Glomerular endothelial cell (primary cell): ENCODE measurements at regions not wholly inside any gene's neighbourhood (a gene's known extent, or its start where the extent isn't known, plus 50 kb on each side); places are given as distances from the start of the nearest gene placed in this dataset.

Experiments
- DNase-seq: peaks from one replicate; pipeline ENCODE4 v3.0.0-alpha.2; 2011; ENCODE audit warnings: low read depth, low spot score; ENCODE audit errors: extremely low read depth

- no peak for DNase-seq
These were observed 193.5 kb downstream of the TEX29 start for GRCh38 chr13:111513766-111514609.

- no peak for DNase-seq
These were observed 194.3 kb downstream of the TEX29 start for GRCh38 chr13:111514610-111515306.

DNA sequence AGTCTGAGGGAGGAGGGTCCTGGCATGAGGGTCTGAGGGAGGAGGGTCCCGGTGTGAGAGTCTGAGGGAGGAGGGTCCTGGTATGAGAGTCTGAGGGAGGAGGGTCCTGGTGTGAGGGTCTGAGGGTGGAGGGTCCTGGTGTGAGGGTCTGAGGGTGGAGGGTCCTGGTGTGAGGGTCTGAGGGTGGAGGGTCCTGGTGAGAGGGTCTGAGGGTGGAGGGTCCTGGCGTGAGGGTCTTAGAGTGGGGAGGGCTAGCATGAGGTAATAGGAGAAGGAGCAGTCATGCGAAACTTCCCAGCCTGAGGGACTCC lies 194.8 kb downstream of the TEX29 start:
- DNase-seq: no peak

DNA sequence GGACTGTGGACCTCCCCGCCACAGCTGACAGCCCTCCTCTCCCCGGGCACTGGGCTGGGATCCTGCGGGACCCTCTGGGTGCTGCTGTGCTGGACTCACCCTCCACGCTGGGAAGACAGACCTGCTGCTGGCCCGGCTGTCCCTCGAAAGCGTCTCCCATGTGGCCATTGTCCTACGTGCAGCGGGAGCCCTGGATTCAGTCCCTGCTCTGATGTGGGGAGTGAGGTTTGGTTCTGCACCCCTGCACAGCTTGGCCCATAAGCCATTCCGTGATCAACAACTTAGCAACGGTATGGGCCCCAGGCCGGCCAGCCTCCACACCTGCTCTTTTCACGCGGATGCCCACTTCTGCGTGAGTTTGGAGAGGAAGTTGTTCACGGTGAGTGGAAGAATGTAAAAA lies 195.2 kb downstream of the TEX29 start:
- no peak for DNase-seq

DNA sequence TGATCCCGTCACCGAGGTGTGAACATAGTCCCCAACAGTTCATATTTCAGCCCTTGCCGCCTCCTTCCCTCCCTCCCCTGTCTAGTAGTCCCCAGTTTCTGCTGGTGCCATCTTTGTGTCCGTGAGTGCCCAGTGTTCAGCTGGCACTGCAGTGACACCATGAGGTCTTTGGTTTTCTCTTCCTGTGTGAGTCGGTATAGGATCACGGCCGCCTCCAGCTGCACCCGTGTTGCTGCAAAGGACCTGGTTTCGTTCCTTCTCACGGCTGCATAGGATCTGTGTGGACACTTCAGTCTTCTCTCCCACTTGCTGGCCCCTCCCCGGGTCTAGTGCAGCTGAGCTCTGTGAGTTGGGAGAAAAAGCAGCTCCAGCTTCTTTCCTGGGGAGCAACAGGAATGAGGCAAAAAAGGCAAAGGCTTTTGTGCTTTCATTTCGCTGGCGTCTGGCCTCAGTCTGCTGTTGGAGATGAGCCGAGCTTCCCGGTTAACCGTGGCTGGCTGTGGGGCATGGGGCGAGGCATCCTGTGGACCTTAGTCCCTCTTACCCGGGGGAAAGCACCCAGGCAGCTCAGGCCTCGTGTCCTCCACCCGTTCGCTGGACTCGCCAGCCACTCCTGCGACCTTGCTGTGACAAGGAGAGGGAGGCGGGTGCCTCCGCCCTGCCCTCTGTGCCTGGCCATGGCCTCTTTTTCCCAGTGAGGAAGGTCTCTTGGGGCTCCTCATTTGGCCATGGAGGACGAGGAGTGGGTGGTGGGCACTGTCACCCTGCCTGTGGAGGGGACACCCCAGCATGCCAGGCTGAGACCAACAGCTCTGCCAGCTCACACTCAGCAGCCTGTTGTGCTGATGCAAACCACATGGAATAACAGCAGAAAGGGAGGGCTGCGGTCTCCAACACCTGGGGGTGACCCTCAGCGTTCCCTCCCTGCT lies 196.5 kb downstream of the TEX29 start:
- no peak for DNase-seq

DNA sequence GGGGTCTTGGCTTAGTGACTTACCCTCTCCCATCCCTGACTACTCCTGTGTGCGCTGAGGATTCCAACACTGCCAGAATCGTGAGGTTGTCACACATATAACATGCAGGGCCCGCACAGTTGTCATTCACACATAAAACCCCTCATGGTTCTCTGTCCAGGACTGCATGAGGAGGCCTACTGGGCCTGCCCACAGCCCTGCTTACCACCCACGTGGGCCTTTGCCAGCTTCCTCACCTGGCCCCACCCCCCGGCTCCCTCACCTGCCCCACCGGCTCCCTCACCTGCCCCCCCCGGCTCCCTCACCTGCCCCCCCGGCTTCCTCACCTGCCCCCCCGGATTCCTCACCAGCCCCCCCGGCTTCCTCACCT lies 197.2 kb downstream of the TEX29 start:
- DNase-seq: no peak

GRCh38 chr13:111518161-111518792 lies 197.8 kb downstream of the TEX29 start:
- no peak for DNase-seq

DNA sequence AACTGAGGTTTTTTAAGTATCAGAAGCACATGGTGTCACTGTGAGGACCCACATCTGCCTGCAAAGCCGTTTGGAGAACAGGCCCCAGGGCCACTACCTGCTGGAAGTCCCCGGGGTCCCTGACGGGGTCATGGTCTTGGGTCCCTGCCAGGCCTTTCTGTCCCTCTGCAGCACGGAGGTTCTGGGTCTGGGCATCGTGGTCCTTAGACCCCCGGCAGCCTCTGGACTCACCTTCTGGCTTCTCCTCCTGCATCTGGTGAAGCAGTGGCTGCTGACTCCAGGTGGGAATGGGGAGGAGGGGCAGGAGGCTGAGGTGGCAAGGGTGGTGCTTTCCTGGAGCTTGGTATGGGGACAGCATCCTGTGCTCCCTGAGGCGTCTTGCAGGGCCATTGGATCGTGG lies 198.6 kb downstream of the TEX29 start:
- no peak for DNase-seq

GRCh38 chr13:111519490-111520170 lies 199.2 kb downstream of the TEX29 start:
- DNase-seq: no peak

GRCh38 chr13:111521030-111521429 lies 200.6 kb downstream of the TEX29 start:
- DNase-seq: no peak

GRCh38 chr13:111521691-111522229 lies 201.3 kb downstream of the TEX29 start:
- DNase-seq: no peak

DNA sequence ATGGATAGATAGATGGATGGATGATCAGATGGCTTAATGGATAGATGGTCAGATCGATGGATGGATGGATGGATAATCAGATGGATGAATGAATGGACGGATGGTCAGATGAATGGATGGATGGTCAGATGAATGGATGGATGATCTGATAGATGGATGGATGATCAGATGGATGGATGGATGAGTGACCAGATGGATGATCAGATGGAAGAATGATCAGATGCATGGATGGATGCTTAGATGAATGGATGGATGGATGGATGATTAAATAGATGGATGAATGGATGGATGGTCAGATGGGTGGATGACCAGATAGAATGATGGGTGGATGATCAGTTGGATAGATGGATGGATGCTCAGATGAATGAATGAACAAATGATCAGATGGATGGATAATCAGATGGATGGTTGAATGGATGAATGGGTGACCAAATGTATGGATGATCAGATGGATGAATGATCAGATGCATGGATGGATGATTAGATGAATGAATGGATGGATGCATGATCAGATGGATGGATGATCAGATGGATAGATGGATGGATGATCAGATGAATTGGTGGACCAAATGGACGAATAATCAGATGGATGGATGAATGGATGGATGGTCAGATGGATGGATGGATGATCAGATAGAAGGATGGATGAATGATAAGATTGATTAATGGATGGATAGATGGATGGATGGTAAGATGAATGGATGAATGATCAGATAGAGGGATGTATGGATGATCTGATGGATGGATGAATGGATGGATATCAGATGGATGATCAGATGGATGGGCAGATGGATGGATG lies 205.1 kb downstream of the TEX29 start:
- no peak for DNase-seq

DNA sequence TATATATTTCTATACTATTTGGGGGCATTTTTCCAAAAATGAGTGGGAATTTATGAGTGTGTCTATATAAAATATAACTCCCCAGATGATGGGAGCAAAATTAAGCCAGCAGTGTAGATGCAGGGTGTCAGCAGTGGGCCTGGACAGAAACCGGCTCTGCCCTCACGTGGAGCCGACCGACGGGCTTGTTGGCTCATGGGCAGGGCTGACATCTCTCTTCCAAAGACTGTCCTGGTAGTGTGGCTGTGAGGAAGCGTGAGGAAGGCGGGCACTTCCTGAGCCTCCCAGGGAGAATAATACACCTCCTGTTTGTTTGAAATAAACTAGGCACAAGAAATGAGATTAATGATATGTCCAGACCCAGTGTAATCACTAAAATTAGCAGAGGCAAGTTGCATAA lies 206.5 kb downstream of the TEX29 start:
- DNase-seq: no peak

DNA sequence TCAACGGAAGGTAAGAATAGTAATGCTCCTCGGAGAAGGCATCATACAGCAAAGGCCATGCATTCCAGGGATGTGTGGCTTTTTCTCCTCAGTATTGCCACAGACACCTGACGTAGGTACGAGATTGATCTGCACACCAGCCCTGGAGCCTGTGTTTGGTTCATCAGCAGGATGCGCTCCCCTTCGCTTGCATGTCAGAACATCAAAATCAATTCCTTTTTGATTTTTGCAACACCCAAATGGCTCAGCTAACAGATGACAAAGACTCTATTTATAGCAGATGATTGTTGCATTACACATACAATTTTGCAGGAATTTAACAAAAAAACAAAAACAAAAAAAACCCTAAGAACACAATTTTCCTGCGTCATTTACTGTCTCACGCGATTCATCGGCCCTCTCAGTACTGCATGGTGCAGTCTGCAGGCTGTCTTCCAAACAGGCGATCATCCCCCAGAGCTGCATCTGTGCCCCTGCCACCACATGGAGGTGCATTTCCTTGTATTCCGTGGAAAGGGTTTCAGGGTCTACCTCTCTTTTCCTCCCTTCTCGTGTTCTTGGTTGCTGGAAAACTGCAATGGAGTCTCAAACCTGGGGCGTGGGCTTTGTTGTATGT lies 207.3 kb downstream of the TEX29 start:
- DNase-seq: no peak

- DNase-seq: no peak
These were observed 208.1 kb downstream of the TEX29 start for GRCh38 chr13:111528513-111528912.

- no peak for DNase-seq
These were observed 209.9 kb downstream of the TEX29 start for GRCh38 chr13:111530137-111530870.

GRCh38 chr13:111531505-111531904 lies 211.1 kb downstream of the TEX29 start:
- DNase-seq: no peak

- DNase-seq: no peak
These were observed 211.7 kb downstream of the TEX29 start for GRCh38 chr13:111532111-111532510.
